ENCODE measurements at regions not wholly inside any gene's neighbourhood (a gene's known extent, or its start where the extent isn't known, plus 50 kb on each side); places are given as distances from the start of the nearest gene placed in this dataset.

- DNase-seq (ENCODE audit: low read depth), result no peak
- no peak overlapping the region for H3K4me3 ChIP-seq (ENCODE audit: low read depth, low read length)
Measured at GRCh38 chr1:59170659-59171058, 126.2 kb upstream of the FGGY start.

- no peak for DNase-seq (ENCODE audit: low read depth)
- H3K4me3 ChIP-seq (ENCODE audit: low read depth, low read length), result no peak overlapping the region
Measured at GRCh38 chr1:59171788-59172187, 125.1 kb upstream of the FGGY start.

GRCh38 chr1:59172693-59173092, 124.2 kb upstream of the FGGY start:
- DNase-seq (ENCODE audit: low read depth), result no peak
- no peak overlapping the region for H3K4me3 ChIP-seq (ENCODE audit: low read depth, low read length)

GRCh38 chr1:59173721-59174120, 123.2 kb upstream of the FGGY start:
- no peak overlapping the region for H3K4me3 ChIP-seq (ENCODE audit: low read depth, low read length)
- DNase-seq (ENCODE audit: low read depth), result peak; percentile 91

GRCh38 chr1:59176471-59176870, 120.4 kb upstream of the FGGY start:
- no peak for DNase-seq (ENCODE audit: low read depth)
- no peak overlapping the region for H3K4me3 ChIP-seq (ENCODE audit: low read depth, low read length)

GRCh38 chr1:59177756-59178155, 119.1 kb upstream of the FGGY start:
- no peak overlapping the region for H3K4me3 ChIP-seq (ENCODE audit: low read depth, low read length)
- no peak for DNase-seq (ENCODE audit: low read depth)

- DNase-seq (ENCODE audit: low read depth), result peak; percentile 95
- no peak overlapping the region for H3K4me3 ChIP-seq (ENCODE audit: low read depth, low read length)
Measured at GRCh38 chr1:59178339-59179187, 118.3 kb upstream of the FGGY start.

- no peak overlapping the region for H3K4me3 ChIP-seq (ENCODE audit: low read depth, low read length)
- no peak for DNase-seq (ENCODE audit: low read depth)
Measured at GRCh38 chr1:59179673-59180072, 117.2 kb upstream of the FGGY start.

GRCh38 chr1:59180735-59181134, 116.2 kb upstream of the FGGY start:
- no peak for DNase-seq (ENCODE audit: low read depth)
- H3K4me3 ChIP-seq (ENCODE audit: low read depth, low read length), result no peak overlapping the region

GRCh38 chr1:59183749-59184317, 113.1 kb upstream of the FGGY start:
- H3K4me3 ChIP-seq (ENCODE audit: low read depth, low read length), result no peak overlapping the region
- DNase-seq (ENCODE audit: low read depth), result no peak

- H3K4me3 ChIP-seq (ENCODE audit: low read depth, low read length), result no peak overlapping the region
- DNase-seq (ENCODE audit: low read depth), result no peak
Measured at GRCh38 chr1:59184365-59184905, 112.5 kb upstream of the FGGY start.

- no peak for DNase-seq (ENCODE audit: low read depth)
Measured at GRCh38 chr1:59185163-59185860, 111.6 kb upstream of the FGGY start.

GRCh38 chr1:59186656-59187055, 110.2 kb upstream of the FGGY start:
- DNase-seq (ENCODE audit: low read depth), result peak; percentile 65
- H3K4me3 ChIP-seq (ENCODE audit: low read depth, low read length), result no peak overlapping the region

More at GRCh38 chr1:59185163-59185860, 111.6 kb upstream of the FGGY start:
- no peak overlapping the region for H3K4me3 ChIP-seq (ENCODE audit: low read depth, low read length)

- no peak for DNase-seq (ENCODE audit: low read depth)
- no peak overlapping the region for H3K4me3 ChIP-seq (ENCODE audit: low read depth, low read length)
Measured at GRCh38 chr1:59188413-59189213, 108.3 kb upstream of the FGGY start.

- no peak overlapping the region for H3K4me3 ChIP-seq (ENCODE audit: low read depth, low read length)
- no peak for DNase-seq (ENCODE audit: low read depth)
Measured at GRCh38 chr1:59193443-59194093, 103.3 kb upstream of the FGGY start.

GRCh38 chr1:59194621-59195020, 102.3 kb upstream of the FGGY start:
- H3K4me3 ChIP-seq (ENCODE audit: low read depth, low read length), result no peak overlapping the region
- DNase-seq (ENCODE audit: low read depth), result no peak

- H3K4me3 ChIP-seq (ENCODE audit: low read depth, low read length), result no peak overlapping the region
- DNase-seq (ENCODE audit: low read depth), result no peak
Measured at GRCh38 chr1:59195151-59195550, 101.7 kb upstream of the FGGY start.

- peak; percentile 59 for DNase-seq (ENCODE audit: low read depth)
- H3K4me3 ChIP-seq (ENCODE audit: low read depth, low read length), result no peak overlapping the region
Measured at GRCh38 chr1:59198564-59198963, 98.3 kb upstream of the FGGY start.

- no peak for DNase-seq (ENCODE audit: low read depth)
- H3K4me3 ChIP-seq (ENCODE audit: low read depth, low read length), result no peak overlapping the region
Measured at GRCh38 chr1:59199147-59199546, 97.7 kb upstream of the FGGY start.
